A549 (cell line): ENCODE measurements at regions not wholly inside any gene's neighbourhood (a gene's known extent, or its start where the extent isn't known, plus 50 kb on each side); places are given as distances from the start of the nearest gene placed in this dataset.
"Not testable (repeated sequence)": the region's sequence is repeated elsewhere in the genome, so short reads cannot be mapped to it uniquely, and the experiment has no call there.

Experiments
- ATAC-seq, 2 experiments: fragments of 200-7000 bp in 1 of 2; fragments of >200 bp in 1 of 2; cut with Nextera tagmentation in 1 of 2; cut with Tn5 transposase in 1 of 2; 3 replicates each; pipeline versions ENCODE4 v1.8.0 to v1.9.1; 2018 to 2020; ENCODE audit warnings: mild to moderate bottlenecking in 1 of 2, moderate library complexity in 1 of 2
- CTCF ChIA-PET: fragments of 300-600 bp; sonication (Branson Sonifier 250); formaldehyde crosslinking; extraction: SDS; loops from one replicate; lab custom pipeline; 2021; ENCODE audit warnings: antibody characterized with exemption, inconsistent platforms; lab: Yijun Ruan, JAX
- POLR2A ChIA-PET: fragments of 350-600 bp; formaldehyde crosslinking; extraction: SDS; loops from one replicate; lab custom pipeline; 2021; ENCODE audit warnings: antibody characterized with exemption, inconsistent platforms; lab: Yijun Ruan, JAX
- DNase-seq, 2 experiments: peaks; one replicate each; pipeline versions ENCODE4 v3.0.0 to v3.0.0-alpha.2; 2011 to 2016; ENCODE audit warnings: low read depth in 1 of 2, low spot score in 1 of 2
- FAIRE-seq: peaks from 2 replicates; lab custom pipeline; 2011; peaks lifted over from hg19 to GRCh38; lab: Jason Lieb, UNC
- H3K27ac ChIP-seq, 2 experiments: fragments of >200 bp; sonication (Bioruptor Twin); formaldehyde crosslinking; 3 replicates each; pipeline ENCODE4 v1.5.1; 2016 to 2017
- H3K4me1 ChIP-seq: fragments of >200 bp; sonication (Bioruptor Twin); formaldehyde crosslinking; 3 replicates; pipeline ENCODE4 v1.6.1; 2016
- H3K4me2 ChIP-seq: fragments of >200 bp; sonication (Bioruptor Twin); formaldehyde crosslinking; 3 replicates; pipeline ENCODE4 v1.6.1; 2016
- H3K4me3 ChIP-seq: fragments of >200 bp; sonication (Bioruptor Twin); formaldehyde crosslinking; 3 replicates; pipeline ENCODE4 v1.5.1; 2016
- H3K9me3 ChIP-seq: fragments of >200 bp; sonication (Bioruptor Twin); formaldehyde crosslinking; 3 replicates; pipeline ENCODE4 v1.6.1; 2016
- ATOH8 ChIP-seq: fragments of 250-450 bp; sonication (Bioruptor Pico); IDR thresholded peaks from 2 replicates; pipeline ENCODE4 v1.5.0; 2020; ENCODE audit warnings: low read depth, mild to moderate bottlenecking, moderate library complexity
- CEBPB ChIP-seq, 2 experiments: fragments of >200 bp in 1 of 2; sonication (Bioruptor Twin) in 1 of 2; formaldehyde crosslinking in 1 of 2; IDR thresholded peaks; 2 replicates each; pipeline ENCODE4 v1.6.1; 2012 to 2016
- ESRRA ChIP-seq: fragments of 150-350 bp; IDR thresholded peaks from 2 replicates; pipeline ENCODE4 v1.6.1; 2014; ENCODE audit warnings: mild to moderate bottlenecking, low read length, borderline replicate concordance
- HEYL ChIP-seq: fragments of 250-450 bp; sonication (Bioruptor Pico); IDR thresholded peaks from 2 replicates; pipeline ENCODE4 v1.8.0; 2021; ENCODE audit warnings: mild to moderate bottlenecking, moderate library complexity
- MAFK ChIP-seq: fragments of 450-650 bp; IDR thresholded peaks from 2 replicates; pipeline ENCODE4 v1.6.1; 2014; ENCODE audit not compliant: partially characterized antibody
- MAZ ChIP-seq: fragments of 150-350 bp; IDR thresholded peaks from 2 replicates; pipeline ENCODE4 v1.6.1; 2014; ENCODE audit warnings: antibody characterized with exemption, low read depth, low read length, borderline replicate concordance
- NFE2L2 ChIP-seq: fragments of 150-350 bp; conservative IDR thresholded peaks from 2 replicates; pipeline ENCODE4 v1.6.1; 2014; ENCODE audit warnings: low read length
- NPAS2 ChIP-seq: fragments of 250-450 bp; sonication (Bioruptor Pico); IDR thresholded peaks from 2 replicates; pipeline ENCODE4 v1.8.0; 2022; ENCODE audit warnings: mild to moderate bottlenecking, moderate library complexity, borderline replicate concordance
- REST ChIP-seq: fragments of 200-600 bp; sonication (generic); IDR thresholded peaks from 2 replicates; pipeline ENCODE4 v1.6.1; 2016; ENCODE audit warnings: antibody characterized with exemption, mild to moderate bottlenecking, moderate library complexity
- ZC3H11A ChIP-seq: fragments of 450-650 bp; IDR thresholded peaks from 2 replicates; pipeline ENCODE4 v1.6.1; 2014; ENCODE audit warnings: antibody characterized with exemption, mild to moderate bottlenecking
- WGBS: methylation state at CpG from one replicate; pipeline ENCODE4 v1.1.6; 2017; ENCODE audit errors: missing lambda C conversion rate; 5-methylcytosine and 5-hydroxymethylcytosine counted together

GRCh38 chr10:21114683-21115082 is 217.6 kb upstream of the NEBL start (continued):
- TF ChIP-seq REST (no peak), CEBPB (IDR thresholded peaks at IDR 0.05) (no peak), NPAS2 (CRISPR knock-in tag) (no peak), ZC3H11A (no peak), HEYL (no peak)

GRCh38 chr10:21110358-21110757 is 213.2 kb upstream of the NEBL start:
- CTCF ChIA-PET = no interaction called here

GRCh38 chr10:21106931-21107330 is 209.8 kb upstream of the NEBL start:
- FAIRE-seq = not testable (repeated sequence)
- WGBS = 91% methylated on average over 4 of the region's 4 CpGs

More at GRCh38 chr10:21110358-21110757, 213.2 kb upstream of the NEBL start:
- Histone ChIP-seq H3K4me1 (peaks cover 5% of the 10 kb centered on the region; the same call in 1 of the 3 replicates), H3K4me2 (no peak overlapping the region), H3K4me3 (no peak overlapping the region), H3K27ac (no peak overlapping the region), H3K9me3 (no peaks in the 10 kb centered on the region; the same call in 2 of the 3 replicates)
- FAIRE-seq (no peak), DNase-seq (no peak), ATAC-seq (no peak)
- TF ChIP-seq ESRRA (no peak), MAFK (peak; percentile 93), ATOH8 (CRISPR knock-in tag) (no peak)
- WGBS = 66% methylated on average over 2 of the region's 2 CpGs
- POLR2A ChIA-PET = interaction anchor here (0.5 kb wide), 1 partner anchor 14 kb away, joined by 4 read pairs; no protein-coding TSS in a partner anchor

GRCh38 chr10:21105331-21105730 is 208.2 kb upstream of the NEBL start:
- H3K4me3 ChIP-seq, H3K4me2 ChIP-seq, FAIRE-seq, H3K4me1 ChIP-seq, CTCF ChIA-PET, ATAC-seq, H3K9me3 ChIP-seq, POLR2A ChIA-PET, DNase-seq, H3K27ac ChIP-seq: not testable (repeated sequence)
- WGBS = 64% methylated on average over 3 of the region's 3 CpGs

More at GRCh38 chr10:21106931-21107330, 209.8 kb upstream of the NEBL start:
- H3K27ac ChIP-seq, DNase-seq, ATAC-seq, H3K9me3 ChIP-seq, POLR2A ChIA-PET, H3K4me1 ChIP-seq, H3K4me3 ChIP-seq, CTCF ChIA-PET, H3K4me2 ChIP-seq: not testable (repeated sequence)

GRCh38 chr10:21100871-21101514 is 203.9 kb upstream of the NEBL start:
- FAIRE-seq (no peak), DNase-seq (no peak), ATAC-seq (no peak)
- 70% methylated on average over 7 of the region's 7 CpGs for WGBS
- no peak overlapping the region for H3K4me2 ChIP-seq
- H3K4me1 ChIP-seq = peaks cover 31% of the 10 kb centered on the region
- H3K27ac ChIP-seq = peak overlapping the region; percentile 24 to 80; a peak in 4 of 6 replicates
- POLR2A ChIA-PET = no interaction called here
- H3K9me3 ChIP-seq = no peaks in the 10 kb centered on the region
- no peak for TF ChIP-seq NFE2L2
- no peak for TF ChIP-seq MAZ
- H3K4me3 ChIP-seq = no peak overlapping the region
- CTCF ChIA-PET = interaction anchor here (1.3 to 2.3 kb wide), 2 partner anchors 22 to 169 kb away, joined by 5 to 8 read pairs; no protein-coding TSS in a partner anchor
